Uterus (tissue), 3 donors: ENCODE measurements at regions not wholly inside any gene's neighbourhood (a gene's known extent, or its start where the extent isn't known, plus 50 kb on each side); places are given as distances from the start of the nearest gene placed in this dataset.

ENCODE experiments used
- DNase-seq, 2 donors: peaks; one replicate each; pipeline ENCODE4 v3.0.0-alpha.2; 2019 to 2020
- H3K27ac ChIP-seq, 2 donors: fragments of 200-600 bp; sonication (generic); 1 replicate in 1 of 2; 2 replicates in 1 of 2; pipeline ENCODE4 v1.5.1; 2016 to 2018
- H3K27me3 ChIP-seq, 2 donors: fragments of 200-600 bp; sonication (generic); one replicate each; pipeline ENCODE4 v1.5.1; 2018 to 2019; ENCODE audit warnings: control low read depth in 1 of 2
- H3K36me3 ChIP-seq, 2 donors: fragments of 200-600 bp; sonication (generic); one replicate each; pipeline ENCODE4 v1.5.1; 2019; ENCODE audit warnings: control low read depth in 1 of 2
- H3K4me1 ChIP-seq, 2 donors: fragments of 200-600 bp; sonication (generic); one replicate each; pipeline ENCODE4 v1.5.1; 2018 to 2019; ENCODE audit warnings: control low read depth in 1 of 2
- H3K4me3 ChIP-seq, 2 donors: fragments of 200-600 bp; sonication (generic); 1 replicate in 1 of 2; 2 replicates in 1 of 2; pipeline ENCODE4 v1.5.1; 2018 to 2019; ENCODE audit warnings: mild to moderate bottlenecking in 1 of 2
- H3K9me3 ChIP-seq, 2 donors: fragments of 200-600 bp; sonication (generic); one replicate each; pipeline ENCODE4 v1.5.1; 2019; ENCODE audit warnings: control low read depth in 1 of 2
- CTCF ChIP-seq, 4 experiments: fragments of 200-600 bp in 2 of 4; fragments of 450-650 bp in 2 of 4; sonication (generic) in 2 of 4; IDR thresholded peaks; one replicate each; pipeline ENCODE4 v1.5.1; 2016 to 2019; ENCODE audit warnings: antibody characterized with exemption in 4 of 4, mild to moderate bottlenecking in 2 of 4, moderate library complexity in 1 of 4
- POLR2A ChIP-seq, 2 donors: fragments of 450-650 bp; IDR thresholded peaks; one replicate each; pipeline ENCODE4 v1.6.1; 2016; ENCODE audit warnings: antibody characterized with exemption in 2 of 2, mild to moderate bottlenecking in 1 of 2, moderate library complexity in 1 of 2
- intact Hi-C: fragments of 100-400 bp; cut with DNase I; formaldehyde crosslinking; loops from one replicate; pipeline ENCODE4 v1.15.1; 2023; ENCODE audit warnings: low total_unique reads
- donor health status: DM: yes; HTN: yes; CAD: no.

- Histone ChIP-seq H3K27ac (no peak overlapping the region), H3K4me1 (no peaks in the 10 kb centered on the region), H3K27me3 (no peaks in the 10 kb centered on the region), H3K36me3 (no peaks in the 10 kb centered on the region), H3K4me3 (no peak overlapping the region), H3K9me3 (no peaks in the 10 kb centered on the region)
- no peak for DNase-seq
- intact Hi-C loops, result no loop called here
- TF ChIP-seq POLR2A (IDR thresholded peaks at IDR 0.05) (no peak), CTCF (IDR thresholded peaks at IDR 0.05) (no peak)
Observed at GRCh38 chr2:19536136-19536535, 177.7 kb upstream of the OSR1 start.

- Histone ChIP-seq H3K36me3 (no peaks in the 10 kb centered on the region), H3K27ac (no peak overlapping the region), H3K9me3 (no peaks in the 10 kb centered on the region), H3K4me1 (no peaks in the 10 kb centered on the region), H3K4me3 (no peak overlapping the region), H3K27me3 (no peaks in the 10 kb centered on the region)
- no peak for DNase-seq
- intact Hi-C loops, result no loop called here
- no peak for TF ChIP-seq POLR2A (IDR thresholded peaks at IDR 0.05)
- TF ChIP-seq CTCF (IDR thresholded peaks at IDR 0.05), result no peak
Observed at GRCh38 chr2:19532547-19533196, 174.2 kb upstream of the OSR1 start.

GRCh38 chr2:19529677-19530076, 171.3 kb upstream of the OSR1 start:
- H3K27me3 ChIP-seq, result no peaks in the 10 kb centered on the region
- H3K9me3 ChIP-seq, result no peaks in the 10 kb centered on the region
- intact Hi-C loops, result no loop called here
- H3K36me3 ChIP-seq, result no peaks in the 10 kb centered on the region
- no peak for DNase-seq
- TF ChIP-seq CTCF (IDR thresholded peaks at IDR 0.05) (no peak), POLR2A (IDR thresholded peaks at IDR 0.05) (no peak)
- H3K27ac ChIP-seq, result no peak overlapping the region
- H3K4me1 ChIP-seq, result no peaks in the 10 kb centered on the region
- H3K4me3 ChIP-seq, result no peak overlapping the region

GRCh38 chr2:19527771-19528170, 169.3 kb upstream of the OSR1 start:
- no peak overlapping the region for H3K27ac ChIP-seq
- H3K4me1 ChIP-seq, result no peaks in the 10 kb centered on the region
- no peak for DNase-seq
- H3K4me3 ChIP-seq, result no peak overlapping the region
- no peaks in the 10 kb centered on the region for H3K36me3 ChIP-seq
- TF ChIP-seq POLR2A (IDR thresholded peaks at IDR 0.05) (no peak), CTCF (IDR thresholded peaks at IDR 0.05) (no peak)
- H3K27me3 ChIP-seq, result no peaks in the 10 kb centered on the region
- intact Hi-C loops, result no loop called here
- H3K9me3 ChIP-seq, result no peaks in the 10 kb centered on the region

GRCh38 chr2:19525313-19525712, 166.9 kb upstream of the OSR1 start:
- Histone ChIP-seq H3K27me3 (no peaks in the 10 kb centered on the region), H3K27ac (no peak overlapping the region), H3K4me3 (no peak overlapping the region), H3K9me3 (no peaks in the 10 kb centered on the region), H3K36me3 (no peaks in the 10 kb centered on the region), H3K4me1 (no peaks in the 10 kb centered on the region)
- TF ChIP-seq CTCF (IDR thresholded peaks at IDR 0.05) (no peak), POLR2A (IDR thresholded peaks at IDR 0.05) (no peak)
- intact Hi-C loops, result no loop called here
- DNase-seq, result no peak
